DOHH2 (cell line): ENCODE measurements at regions not wholly inside any gene's neighbourhood (a gene's known extent, or its start where the extent isn't known, plus 50 kb on each side); places are given as distances from the start of the nearest gene placed in this dataset.

Experiments
- CTCF ChIP-seq: fragments of 200-600 bp; sonication (generic); IDR thresholded peaks from one replicate; pipeline ENCODE4 v1.5.1; 2014; ENCODE audit warnings: antibody characterized with exemption, mild to moderate bottlenecking, low read depth, low read length; ENCODE audit not compliant: poor library complexity, severe bottlenecking
- EZH2phosphoT487 ChIP-seq: fragments of 200-600 bp; sonication (generic); IDR thresholded peaks from 2 replicates; pipeline ENCODE4 v1.6.1; 2017; ENCODE audit warnings: borderline replicate concordance, mild to moderate bottlenecking, antibody characterized with exemption, low read length, moderate library complexity, mixed read lengths

- TF ChIP-seq CTCF (no peak), EZH2phosphoT487 (no peak)
Observed at GRCh38 chr2:15800495-15801329, 139.6 kb upstream of the MYCN start.
